ENCODE measurements at regions not wholly inside any gene's neighbourhood (a gene's known extent, or its start where the extent isn't known, plus 50 kb on each side); places are given as distances from the start of the nearest gene placed in this dataset.

DNA sequence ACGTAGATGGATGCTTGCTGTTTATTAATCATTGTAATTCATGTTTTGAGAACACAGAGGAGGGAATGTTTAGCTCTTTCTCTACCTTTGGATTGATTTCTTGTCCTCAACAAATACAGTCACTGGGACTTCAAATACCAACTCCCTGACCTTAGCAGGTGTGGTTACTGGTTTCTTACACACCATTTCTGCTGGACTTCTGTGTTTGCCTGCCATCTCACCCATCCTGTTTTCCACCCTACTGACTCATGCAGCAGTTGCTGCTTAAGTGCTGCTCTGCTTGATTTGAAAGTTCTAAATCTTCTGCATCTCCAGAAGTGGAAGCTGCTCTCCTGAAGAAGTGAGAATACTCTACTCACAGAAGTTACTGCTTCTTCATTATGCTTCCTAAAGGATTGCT, 170.3 kb downstream of the ZPLD1 start:
- DNase-seq: no peak

- DNase-seq: no peak
These were observed 174.1 kb downstream of the ZPLD1 start for GRCh38 chr3:102608875-102609274.

- DNase-seq: no peak
These were observed 179.3 kb downstream of the ZPLD1 start for GRCh38 chr3:102614021-102614569.

GRCh38 chr3:102614585-102614984, 179.8 kb downstream of the ZPLD1 start:
- DNase-seq: no peak

DNA sequence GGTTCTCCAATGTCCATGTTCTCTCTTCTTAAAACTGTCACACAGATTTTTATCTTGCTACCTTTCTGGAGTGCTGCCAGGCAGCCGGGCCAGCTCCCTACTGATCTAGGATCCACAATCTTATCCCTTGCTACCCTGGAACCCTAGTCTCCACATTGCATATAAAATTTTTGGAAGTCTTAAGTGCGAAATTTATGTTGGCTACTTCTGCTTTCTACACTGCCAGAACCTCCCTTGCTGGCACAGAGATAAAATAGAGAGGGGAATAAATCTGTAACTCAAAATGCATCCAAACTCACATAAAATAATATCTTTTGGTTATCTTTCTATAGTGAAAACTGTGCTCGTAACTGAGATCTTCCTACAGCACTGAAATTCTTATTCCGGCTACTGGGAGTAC, 182.6 kb downstream of the ZPLD1 start:
- no peak for DNase-seq

- no peak for DNase-seq
These were observed 184.5 kb downstream of the ZPLD1 start for GRCh38 chr3:102619361-102619760.

GRCh38 chr3:102629943-102630342, 195.1 kb downstream of the ZPLD1 start:
- DNase-seq: no peak

DNA sequence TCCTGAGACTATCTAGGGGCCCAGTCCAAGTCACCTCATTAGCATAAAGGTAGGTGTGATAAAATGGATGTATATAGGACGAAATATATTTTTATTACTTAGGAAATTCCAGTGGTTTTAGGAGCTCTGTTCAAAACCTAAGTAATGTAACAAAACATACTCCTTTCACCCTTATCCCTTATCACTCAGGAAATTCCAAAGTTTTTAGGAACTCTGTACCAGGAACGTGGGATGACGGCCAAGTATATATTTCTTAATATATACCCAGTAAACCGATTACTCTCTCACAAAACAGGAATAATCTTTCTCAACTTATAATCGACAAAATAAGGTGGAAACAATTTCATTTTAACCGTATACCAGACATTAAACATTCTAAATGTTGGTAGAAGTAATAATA, 195.7 kb downstream of the ZPLD1 start:
- no peak for DNase-seq

DNA sequence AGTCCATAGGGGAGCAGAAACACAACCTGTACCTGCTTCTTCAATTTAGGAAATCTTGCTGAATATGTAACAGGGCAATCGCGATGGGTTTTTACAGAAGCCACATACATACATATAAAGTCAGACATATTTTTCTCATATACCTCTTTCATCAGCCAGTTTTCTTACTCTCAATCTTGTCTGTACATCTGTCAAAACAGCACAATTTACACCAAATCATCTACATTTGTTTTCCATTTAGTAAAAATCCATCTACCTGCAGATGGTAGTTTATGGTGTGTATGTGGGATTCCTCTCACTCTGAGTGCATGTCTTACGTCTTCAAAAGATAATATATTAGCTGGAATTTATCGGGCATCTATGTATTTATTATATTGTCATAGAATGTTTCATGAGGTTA, 208.7 kb downstream of the ZPLD1 start:
- no peak for DNase-seq

DNA sequence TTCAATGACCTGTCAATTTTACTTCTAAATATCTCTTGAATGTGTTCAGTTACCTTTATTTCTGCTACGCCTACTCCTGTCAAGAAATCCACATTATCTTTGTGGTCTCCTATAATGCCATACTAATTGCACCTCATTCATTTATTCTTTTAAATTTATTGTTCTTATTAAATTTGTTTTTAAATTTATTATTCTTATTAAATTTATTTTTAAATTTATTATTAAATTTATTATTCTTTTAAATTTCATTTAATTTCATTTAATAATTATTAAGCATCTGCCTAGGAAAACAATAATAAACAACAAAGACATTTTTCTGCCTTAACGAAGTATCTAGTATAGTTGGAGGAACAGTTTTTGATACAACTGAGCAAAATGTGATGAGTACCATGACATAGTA, 211.7 kb downstream of the ZPLD1 start:
- DNase-seq: no peak

DNA sequence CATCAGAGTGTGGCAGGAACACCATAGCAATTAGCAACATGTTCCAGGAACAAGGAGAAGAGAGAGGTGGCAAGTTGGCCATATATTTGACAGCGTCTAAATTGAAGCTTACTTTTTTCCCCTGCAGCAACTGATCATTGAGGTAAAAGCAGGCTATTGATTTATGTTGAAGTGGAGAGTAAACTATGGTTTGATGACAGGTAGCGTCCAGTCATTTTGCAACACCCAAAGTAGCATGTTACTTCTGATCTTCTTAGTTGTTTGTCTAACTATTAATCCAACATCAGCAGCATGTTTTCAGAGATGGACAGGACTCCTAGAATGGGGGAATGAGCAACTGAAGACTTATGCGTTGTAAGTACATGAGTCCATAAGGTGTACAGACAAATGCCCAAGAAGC, 225.8 kb downstream of the ZPLD1 start:
- no peak for DNase-seq

- no peak for DNase-seq
These were observed 227.1 kb downstream of the ZPLD1 start for GRCh38 chr3:102661707-102662497.

GRCh38 chr3:102662498-102662772, 227.6 kb downstream of the ZPLD1 start:
- no peak for DNase-seq

DNA sequence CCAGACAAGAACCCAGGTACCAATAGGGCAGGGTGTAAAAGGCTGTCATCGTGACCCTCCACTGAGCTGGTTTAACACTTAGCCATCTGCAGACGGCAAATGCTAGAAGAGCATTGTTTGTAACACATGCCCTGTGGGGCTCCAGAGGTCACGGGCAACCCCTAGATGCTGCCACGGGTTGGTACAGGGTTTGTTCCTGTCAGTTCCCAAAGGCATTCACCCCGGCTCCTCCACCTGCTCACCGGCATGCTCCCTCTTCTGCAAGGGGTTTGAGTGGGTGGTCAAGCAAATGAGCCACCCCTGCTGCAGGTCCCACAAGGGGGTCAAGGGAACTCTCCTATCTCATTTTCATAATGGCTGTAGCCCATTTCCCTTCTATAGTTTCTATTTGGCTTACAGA, 229.3 kb downstream of the ZPLD1 start:
- DNase-seq: no peak

DNA sequence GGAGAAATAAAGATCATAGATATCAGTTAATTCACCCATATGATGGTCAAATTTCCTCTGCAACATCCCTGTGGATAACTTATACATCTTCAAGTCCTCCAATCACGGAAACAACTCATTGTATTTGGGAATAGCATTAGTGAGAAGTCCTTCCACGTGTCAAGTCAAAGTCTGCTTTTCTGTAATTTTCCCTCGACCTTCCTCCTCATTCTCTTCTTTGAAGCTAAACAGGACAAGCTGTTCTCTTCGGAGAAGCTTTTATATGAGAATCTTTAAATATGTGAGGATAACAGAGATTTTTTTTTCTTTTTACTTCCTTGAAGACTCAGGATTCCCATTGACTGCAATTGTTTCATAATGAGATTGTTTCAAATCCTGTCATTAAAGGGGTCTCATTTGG, 230.4 kb downstream of the ZPLD1 start:
- DNase-seq: no peak

- no peak for DNase-seq
These were observed 233.4 kb downstream of the ZPLD1 start for GRCh38 chr3:102668247-102668646.

DNA sequence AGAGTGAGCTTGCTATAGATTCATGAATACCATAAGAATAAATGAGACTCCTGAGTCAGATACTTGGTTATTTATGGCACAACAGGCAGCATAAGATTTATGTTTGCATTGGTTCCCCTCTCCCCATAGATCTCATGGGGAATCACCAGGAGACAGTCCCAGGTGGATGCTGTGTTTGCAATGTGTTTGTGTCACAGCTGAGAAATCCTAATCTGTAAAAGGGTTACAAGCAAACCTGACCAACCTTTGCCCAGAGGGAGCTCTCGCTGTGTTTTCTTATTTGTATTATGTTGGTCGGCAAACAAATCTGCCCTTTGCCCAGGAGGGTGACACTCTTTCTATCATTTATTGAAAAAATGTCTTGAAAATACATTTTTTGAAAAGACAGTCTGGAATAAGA, 236.2 kb downstream of the ZPLD1 start:
- DNase-seq: no peak

GRCh38 chr3:102672305-102672704, 237.5 kb downstream of the ZPLD1 start:
- no peak for DNase-seq

- DNase-seq: peak; percentile 40
These were observed 238.7 kb downstream of the ZPLD1 start for GRCh38 chr3:102673271-102674115.

GRCh38 chr3:102674284-102674683, 239.5 kb downstream of the ZPLD1 start:
- DNase-seq: no peak

DNA sequence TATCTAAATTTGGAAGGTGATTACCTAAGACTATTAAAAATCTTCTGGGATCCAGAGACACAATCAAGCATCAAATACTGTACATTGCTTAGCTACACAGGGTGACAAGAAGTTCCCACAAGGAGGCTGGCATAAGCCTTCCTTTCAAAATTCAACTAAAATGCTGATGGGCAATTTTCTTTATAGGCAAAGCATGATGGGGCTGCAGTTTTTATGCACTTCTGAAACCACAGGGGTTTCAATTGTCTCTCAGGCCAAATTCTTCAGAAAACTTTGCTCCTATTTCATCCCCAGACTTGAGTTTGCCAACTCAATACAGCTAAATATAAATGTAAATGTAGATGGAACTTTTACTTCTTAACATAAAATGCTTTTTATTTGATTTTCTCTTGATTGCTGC, 241.6 kb downstream of the ZPLD1 start:
- DNase-seq: no peak

DNA sequence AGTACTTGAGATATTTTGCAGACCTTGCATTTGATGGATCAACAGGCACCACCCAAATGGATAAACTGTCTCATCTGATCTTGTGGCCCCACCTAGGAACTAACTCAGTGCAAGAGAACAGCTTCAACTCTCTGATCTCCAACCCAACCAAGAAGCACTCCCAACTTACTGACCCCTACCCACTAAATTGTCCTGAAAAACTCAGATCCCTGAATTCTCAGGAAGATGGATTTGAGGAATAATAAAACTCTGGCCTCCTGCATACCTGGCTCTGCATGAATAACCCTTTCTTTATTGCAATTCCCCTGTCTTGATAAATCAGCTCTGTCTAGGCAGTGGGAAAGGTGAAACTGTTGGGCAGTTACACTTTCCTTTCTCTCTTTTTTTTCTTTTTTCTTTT, 247.9 kb downstream of the ZPLD1 start:
- DNase-seq: no peak

DNA sequence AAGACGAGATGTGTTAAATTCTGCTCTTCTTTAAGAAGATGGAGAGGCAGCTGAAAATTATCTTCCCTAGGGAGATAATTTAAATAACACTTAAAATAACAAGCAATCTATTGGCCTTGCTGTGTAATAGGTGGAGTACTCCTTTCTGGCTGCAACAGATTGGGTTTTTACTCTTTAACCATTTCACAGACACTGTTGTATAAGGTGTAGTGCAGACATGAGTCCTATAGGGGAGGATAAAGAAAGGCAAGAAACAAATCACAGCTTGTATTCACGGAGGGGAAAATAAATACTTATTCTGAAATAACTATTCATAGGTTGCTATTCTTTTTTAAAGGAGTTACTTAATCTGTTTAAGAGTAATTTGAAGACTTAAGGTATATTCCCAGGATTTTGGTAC, 252.0 kb downstream of the ZPLD1 start:
- DNase-seq: no peak

DNA sequence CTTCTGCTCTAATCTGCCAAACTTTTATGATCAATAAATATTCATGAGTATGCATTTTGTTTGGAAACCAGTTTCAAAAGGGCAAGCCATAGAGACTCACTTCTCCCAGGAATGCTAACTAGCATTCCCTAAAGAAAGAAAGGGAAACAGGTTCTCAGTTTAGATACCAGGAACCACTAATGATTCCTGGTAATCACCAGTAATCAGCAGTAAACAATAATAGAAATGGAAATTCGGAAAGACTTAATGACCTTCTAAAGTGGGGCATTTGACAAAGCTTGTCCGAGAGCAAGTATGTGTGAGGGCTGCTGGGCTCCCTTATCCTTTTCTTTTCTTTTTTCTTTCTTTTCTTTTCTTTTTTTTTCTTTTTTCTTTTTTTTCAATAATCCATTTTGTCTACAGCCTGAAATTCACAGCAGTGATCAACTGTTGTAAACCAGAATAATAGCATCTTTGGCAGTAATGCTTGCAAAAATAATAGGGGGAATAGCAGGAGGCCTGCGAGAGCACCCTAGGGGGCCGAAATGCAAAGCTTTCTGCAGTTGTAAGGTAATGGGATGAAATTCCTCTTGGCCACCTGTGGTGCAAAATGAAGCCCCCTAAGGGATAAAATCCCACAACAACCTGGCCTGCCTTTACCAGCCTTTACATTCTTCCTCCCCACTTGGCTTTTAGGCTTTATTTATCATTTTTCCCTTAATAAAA, 253.2 kb downstream of the ZPLD1 start:
- DNase-seq: no peak

Data from activated T-cell treated with anti-CD3 and anti-CD28 coated beads for 4 hours (primary cell).